HCT116 (cell line): ENCODE measurements at regions not wholly inside any gene's neighbourhood (a gene's known extent, or its start where the extent isn't known, plus 50 kb on each side); places are given as distances from the start of the nearest gene placed in this dataset.

Experiments used
- ATAC-seq: fragments of 200-7000 bp; cut with Tn5 transposase; 2 replicates; pipeline ENCODE4 v1.9.1; 2020; ENCODE audit warnings: mild to moderate bottlenecking, moderate library complexity
- BruUV-seq: library from RNA; stranded (reverse); fragments of 400-500 nt; replicated peaks from 2 replicates; lab custom pipeline; 2021; lab: Mats Ljungman, UMichigan
- CTCF ChIA-PET: fragments of 300-600 bp; sonication (Branson Sonifier 250); formaldehyde crosslinking; loops from one replicate; lab custom pipeline; 2021; ENCODE audit warnings: antibody characterized with exemption; lab: Charles Lee
- POLR2A ChIA-PET: fragments of 300-600, 350-600 bp; sonication (Branson Sonifier 250); formaldehyde crosslinking; loops from one replicate; lab custom pipeline; 2021; ENCODE audit warnings: antibody characterized with exemption; lab: Charles Lee
- RAD21 ChIA-PET, 2 experiments: fragments of 300-600 bp; sonication (Branson Sonifier 250); formaldehyde crosslinking; loops; one replicate each; lab custom pipeline; 2023; ENCODE audit warnings: low total read pairs in 2 of 2; ENCODE audit not compliant: uncharacterized antibody in 2 of 2, unreplicated experiment in 2 of 2, low non-redundant PET in 1 of 2; lab: Charles Lee
- DNase-seq: peaks from one replicate; pipeline ENCODE4 v3.0.0-alpha.2; 2010; ENCODE audit warnings: low read depth, low spot score
- H2AFZ ChIP-seq: fragments of 200-600 bp; shearing (Covaris generic), sonication (generic); 2 replicates; pipeline ENCODE4 v1.6.1; 2017; ENCODE audit warnings: low read depth, mixed run types, mixed read lengths, antibody characterized with exemption, low read length; ENCODE audit not compliant: poor library complexity, severe bottlenecking
- H3K27ac ChIP-seq: 2 replicates; pipeline ENCODE4 v1.5.1; 2012; ENCODE audit warnings: low read depth, low read length
- H3K27me3 ChIP-seq: fragments of 200-600 bp; sonication (generic); 2 replicates; pipeline ENCODE4 v1.6.1; 2016; ENCODE audit warnings: mixed run types, low read length, mixed read lengths; ENCODE audit not compliant: insufficient read depth
- H3K36me3 ChIP-seq, 2 experiments: fragments of 200-500 bp in 1 of 2; fragments of 200-600 bp in 1 of 2; sonication (Bioruptor generic) in 1 of 2; sonication (generic) in 1 of 2; 2 replicates each; pipeline versions ENCODE4 v1.5.1 to v1.6.1; 2014 to 2016; ENCODE audit warnings: low read length in 2 of 2, inconsistent platforms in 1 of 2, mixed read lengths in 1 of 2, mixed run types in 1 of 2; ENCODE audit not compliant: insufficient read depth in 2 of 2, control insufficient read depth in 1 of 2
- H3K4me1 ChIP-seq, 2 experiments: fragments of 200-600 bp in 1 of 2; sonication (generic) in 1 of 2; 2 replicates each; pipeline versions ENCODE4 v1.5.1 to v1.6.1; 2012 to 2017; ENCODE audit warnings: low read length in 2 of 2, inconsistent platforms in 1 of 2, mild to moderate bottlenecking in 1 of 2, mixed read lengths in 1 of 2, mixed run types in 1 of 2, moderate library complexity in 1 of 2; ENCODE audit not compliant: insufficient read depth in 2 of 2, control insufficient read depth in 1 of 2
- H3K4me2 ChIP-seq: fragments of 200-600 bp; sonication (generic); 2 replicates; pipeline ENCODE4 v1.6.1; 2017; ENCODE audit warnings: mixed run types, low read length, mixed read lengths
- H3K4me3 ChIP-seq, 2 experiments: fragments of 200-600 bp in 1 of 2; sonication (generic) in 1 of 2; replicated peaks in 1 of 2; 2 replicates each; pipeline ENCODE4 v1.5.1; 2011 to 2016; ENCODE audit warnings: low read length in 2 of 2, control low read depth in 1 of 2, low read depth in 1 of 2, mild to moderate bottlenecking in 1 of 2, mixed read lengths in 1 of 2, mixed run types in 1 of 2
- H3K79me2 ChIP-seq: fragments of 200-600 bp; sonication (generic); 2 replicates; pipeline ENCODE4 v1.6.1; 2017; ENCODE audit warnings: mild to moderate bottlenecking, mixed run types, low read length, moderate library complexity, mixed read lengths; ENCODE audit not compliant: insufficient read depth
- H3K9ac ChIP-seq: fragments of 200-600 bp; sonication (generic); 2 replicates; pipeline ENCODE4 v1.6.1; 2016; ENCODE audit warnings: low read length, mixed read lengths
- H3K9me2 ChIP-seq: fragments of 200-600 bp; sonication (generic), shearing (Covaris generic); 2 replicates; pipeline ENCODE4 v1.6.1; 2017; ENCODE audit warnings: mixed run types, mild to moderate bottlenecking, moderate library complexity; ENCODE audit not compliant: insufficient read depth
- H3K9me3 ChIP-seq, 2 experiments: fragments of 200-500 bp in 1 of 2; fragments of 200-600 bp in 1 of 2; sonication (Bioruptor generic) in 1 of 2; sonication (generic) in 1 of 2; 2 replicates each; pipeline ENCODE4 v1.6.1; 2014 to 2017; ENCODE audit warnings: low read length in 2 of 2, mixed read lengths in 2 of 2, inconsistent platforms in 1 of 2, low read depth in 1 of 2, mild to moderate bottlenecking in 1 of 2, mixed run types in 1 of 2, moderate library complexity in 1 of 2; ENCODE audit not compliant: control insufficient read depth in 1 of 2, insufficient read depth in 1 of 2
- H4K20me1 ChIP-seq: fragments of 200-600 bp; sonication (generic), shearing (Covaris generic); 2 replicates; pipeline ENCODE4 v1.6.1; 2017; ENCODE audit warnings: mixed run types, mild to moderate bottlenecking, moderate library complexity; ENCODE audit not compliant: insufficient read depth
- CEBPB ChIP-seq: IDR thresholded peaks from 2 replicates; pipeline ENCODE4 v1.6.1; 2012; ENCODE audit warnings: low read depth
- EGR1 ChIP-seq: IDR thresholded peaks from 2 replicates; pipeline ENCODE4 v1.6.1; 2012; ENCODE audit warnings: low read depth
- ELF1 ChIP-seq: IDR thresholded peaks from 2 replicates; pipeline ENCODE4 v1.6.1; 2012; ENCODE audit warnings: low read depth, borderline replicate concordance
- EZH2 ChIP-seq: fragments of 200-600 bp; sonication (generic); IDR thresholded peaks from 2 replicates; pipeline ENCODE4 v1.6.1; 2017; ENCODE audit warnings: antibody characterized with exemption, mixed run types
- EZH2phosphoT487 ChIP-seq: fragments of 200-600 bp; IDR thresholded peaks from 2 replicates; pipeline ENCODE4 v1.6.1; 2018; ENCODE audit warnings: antibody characterized with exemption, borderline replicate concordance
- FOSL1 ChIP-seq: IDR thresholded peaks from 2 replicates; pipeline ENCODE4 v1.6.1; 2012; ENCODE audit warnings: low read depth
- JUND ChIP-seq: IDR thresholded peaks from 2 replicates; pipeline ENCODE4 v1.6.1; 2012
- POLR2A ChIP-seq: IDR thresholded peaks from 2 replicates; pipeline ENCODE4 v1.7.0; 2011; ENCODE audit warnings: borderline replicate concordance; ENCODE audit not compliant: insufficient read depth, insufficient read length; ENCODE audit errors: extremely low read depth
- POLR2AphosphoS5 ChIP-seq: IDR thresholded peaks from 2 replicates; pipeline ENCODE4 v1.6.1; 2011; ENCODE audit warnings: mild to moderate bottlenecking, low read depth, low read length, moderate library complexity
- RAD21 ChIP-seq: IDR thresholded peaks from 2 replicates; pipeline ENCODE4 v1.6.1; 2012; ENCODE audit warnings: low read depth, mild to moderate bottlenecking
- SIN3A ChIP-seq: IDR thresholded peaks from 2 replicates; pipeline ENCODE4 v1.6.1; 2012; ENCODE audit warnings: low read depth
- SP1 ChIP-seq: IDR thresholded peaks from 2 replicates; pipeline ENCODE4 v1.6.1; 2012; ENCODE audit warnings: low read depth
- SRF ChIP-seq: IDR thresholded peaks from 2 replicates; pipeline ENCODE4 v1.6.1; 2012; ENCODE audit warnings: low read depth
- TCF7L2 ChIP-seq: IDR thresholded peaks from 2 replicates; pipeline ENCODE4 v1.7.0; 2011; ENCODE audit warnings: borderline replicate concordance, inconsistent platforms; ENCODE audit not compliant: insufficient read depth, insufficient read length; ENCODE audit errors: extremely low read depth
- YY1 ChIP-seq: IDR thresholded peaks from 2 replicates; pipeline ENCODE4 v1.6.1; 2011; ENCODE audit warnings: low read length, low read depth, moderate library complexity, mild to moderate bottlenecking; ENCODE audit not compliant: insufficient replicate concordance; ENCODE audit errors: extremely low read depth
- ZNF274 ChIP-seq: fragments of 200-500 bp; sonication (Bioruptor generic); IDR thresholded peaks from 2 replicates; pipeline ENCODE4 v1.6.1; 2014; ENCODE audit warnings: mild to moderate bottlenecking, low read depth, low read length, inconsistent platforms
- intact Hi-C: fragments of 100-400 bp; cut with micrococcal nuclease; formaldehyde crosslinking; loops from 2 replicates; pipeline ENCODE4 v1.10.0; 2022
- TF ChIP-seq, protein P1 (sequence below), 3 experiments: fragments of 200-600 bp in 1 of 3; sonication (generic) in 1 of 3; IDR thresholded peaks in 2 of 3; conservative IDR thresholded peaks in 1 of 3; 2 replicates each; pipeline ENCODE4 v1.5.1; 2012 to 2017; ENCODE audit warnings: low read depth in 2 of 3, low read length in 2 of 3, antibody characterized with exemption in 1 of 3, borderline replicate concordance in 1 of 3, control low read depth in 1 of 3, mild to moderate bottlenecking in 1 of 3, mixed read lengths in 1 of 3, mixed run types in 1 of 3, moderate library complexity in 1 of 3; ENCODE audit not compliant: insufficient read depth in 1 of 3
- TF ChIP-seq, protein P2 (sequence below): IDR thresholded peaks from 2 replicates; pipeline ENCODE4 v1.6.1; 2011; ENCODE audit warnings: mild to moderate bottlenecking, low read length, moderate library complexity; ENCODE audit not compliant: insufficient replicate concordance; ENCODE audit errors: extremely low read depth
- TF ChIP-seq, protein P3 (sequence below): IDR thresholded peaks from 2 replicates; pipeline ENCODE4 v1.6.1; 2012

DNA sequence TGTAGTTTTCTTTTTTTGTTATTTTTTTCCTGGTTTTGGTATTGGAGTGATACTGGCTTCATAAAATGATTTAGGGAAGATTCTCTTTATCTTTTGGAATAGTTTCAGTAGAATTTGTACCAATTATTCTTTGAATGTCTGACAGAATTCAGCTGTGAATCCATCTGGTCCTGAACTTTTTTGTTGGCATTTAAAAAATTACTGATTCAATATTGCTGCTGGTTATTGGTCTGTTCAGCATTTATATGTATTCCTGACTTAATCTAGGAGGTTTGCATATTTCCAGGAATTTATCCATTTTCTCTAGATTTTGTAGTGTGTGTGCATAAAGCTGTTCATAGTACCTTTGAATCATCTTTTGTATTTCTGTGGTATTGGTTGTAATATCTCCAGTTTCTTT lies 100.2 kb downstream of the NXNL2 start:
- no peaks in the 10 kb centered on the region for H3K36me3 ChIP-seq
- no peak overlapping the region for H3K4me3 ChIP-seq
- no peaks in the 10 kb centered on the region for H3K9me2 ChIP-seq
- H2AFZ ChIP-seq: no peak overlapping the region
- no peak overlapping the region for H3K27ac ChIP-seq
- no peak for TF ChIP-seq FOSL1
- TF ChIP-seq, protein P1, sequence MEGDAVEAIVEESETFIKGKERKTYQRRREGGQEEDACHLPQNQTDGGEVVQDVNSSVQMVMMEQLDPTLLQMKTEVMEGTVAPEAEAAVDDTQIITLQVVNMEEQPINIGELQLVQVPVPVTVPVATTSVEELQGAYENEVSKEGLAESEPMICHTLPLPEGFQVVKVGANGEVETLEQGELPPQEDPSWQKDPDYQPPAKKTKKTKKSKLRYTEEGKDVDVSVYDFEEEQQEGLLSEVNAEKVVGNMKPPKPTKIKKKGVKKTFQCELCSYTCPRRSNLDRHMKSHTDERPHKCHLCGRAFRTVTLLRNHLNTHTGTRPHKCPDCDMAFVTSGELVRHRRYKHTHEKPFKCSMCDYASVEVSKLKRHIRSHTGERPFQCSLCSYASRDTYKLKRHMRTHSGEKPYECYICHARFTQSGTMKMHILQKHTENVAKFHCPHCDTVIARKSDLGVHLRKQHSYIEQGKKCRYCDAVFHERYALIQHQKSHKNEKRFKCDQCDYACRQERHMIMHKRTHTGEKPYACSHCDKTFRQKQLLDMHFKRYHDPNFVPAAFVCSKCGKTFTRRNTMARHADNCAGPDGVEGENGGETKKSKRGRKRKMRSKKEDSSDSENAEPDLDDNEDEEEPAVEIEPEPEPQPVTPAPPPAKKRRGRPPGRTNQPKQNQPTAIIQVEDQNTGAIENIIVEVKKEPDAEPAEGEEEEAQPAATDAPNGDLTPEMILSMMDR (IDR thresholded peaks at IDR 0.05 in 2 of 3, conservative IDR thresholded peaks at IDR 0.05 in 1 of 3; ENCODE audit: borderline replicate concordance in 1 of 3, insufficient read depth in 1 of 3, low read depth in 2 of 3, low read length in 2 of 3): no peak
- no peak for TF ChIP-seq SIN3A
- no peak for TF ChIP-seq POLR2A
- no peak for TF ChIP-seq SRF
- TF ChIP-seq ZNF274: no peak
- no peak for TF ChIP-seq EGR1
- no peak for TF ChIP-seq JUND
- TF ChIP-seq RAD21: no peak
- no peak for TF ChIP-seq EZH2
- no peak for TF ChIP-seq EZH2phosphoT487
- TF ChIP-seq CEBPB: no peak
- no peak for TF ChIP-seq POLR2AphosphoS5
- no peak for TF ChIP-seq SP1
- no peak for TF ChIP-seq TCF7L2
- TF ChIP-seq, protein P2, sequence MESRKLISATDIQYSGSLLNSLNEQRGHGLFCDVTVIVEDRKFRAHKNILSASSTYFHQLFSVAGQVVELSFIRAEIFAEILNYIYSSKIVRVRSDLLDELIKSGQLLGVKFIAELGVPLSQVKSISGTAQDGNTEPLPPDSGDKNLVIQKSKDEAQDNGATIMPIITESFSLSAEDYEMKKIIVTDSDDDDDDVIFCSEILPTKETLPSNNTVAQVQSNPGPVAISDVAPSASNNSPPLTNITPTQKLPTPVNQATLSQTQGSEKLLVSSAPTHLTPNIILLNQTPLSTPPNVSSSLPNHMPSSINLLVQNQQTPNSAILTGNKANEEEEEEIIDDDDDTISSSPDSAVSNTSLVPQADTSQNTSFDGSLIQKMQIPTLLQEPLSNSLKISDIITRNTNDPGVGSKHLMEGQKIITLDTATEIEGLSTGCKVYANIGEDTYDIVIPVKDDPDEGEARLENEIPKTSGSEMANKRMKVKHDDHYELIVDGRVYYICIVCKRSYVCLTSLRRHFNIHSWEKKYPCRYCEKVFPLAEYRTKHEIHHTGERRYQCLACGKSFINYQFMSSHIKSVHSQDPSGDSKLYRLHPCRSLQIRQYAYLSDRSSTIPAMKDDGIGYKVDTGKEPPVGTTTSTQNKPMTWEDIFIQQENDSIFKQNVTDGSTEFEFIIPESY: no peak
- TF ChIP-seq YY1: no peak
- no peak for TF ChIP-seq ELF1
- TF ChIP-seq, protein P3, sequence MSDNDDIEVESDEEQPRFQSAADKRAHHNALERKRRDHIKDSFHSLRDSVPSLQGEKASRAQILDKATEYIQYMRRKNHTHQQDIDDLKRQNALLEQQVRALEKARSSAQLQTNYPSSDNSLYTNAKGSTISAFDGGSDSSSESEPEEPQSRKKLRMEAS: no peak
- TF ChIP-seq, all 23 proteins: peak for 0
- RAD21 ChIA-PET: no interaction called here
- Histone ChIP-seq H3K4me1 (no peaks in the 10 kb centered on the region), H3K27me3 (peaks cover 7% of the 10 kb centered on the region; the same call in 1 of the 2 replicates), H3K9ac (no peak overlapping the region), H4K20me1 (no peaks in the 10 kb centered on the region), H3K9me3 (no peaks in the 10 kb centered on the region), H3K79me2 (no peaks in the 10 kb centered on the region), H3K4me2 (no peak overlapping the region)
- ATAC-seq (no peak), DNase-seq (no peak)
- CTCF ChIA-PET: no interaction called here
- no TSS peak for BruUV-seq
- intact Hi-C loops: no loop called here
- POLR2A ChIA-PET: no interaction called here
